AG08395 (cell line): ENCODE measurements at regions not wholly inside any gene's neighbourhood (a gene's known extent, or its start where the extent isn't known, plus 50 kb on each side); places are given as distances from the start of the nearest gene placed in this dataset.
"Not testable (repeated sequence)": the region's sequence is repeated elsewhere in the genome, so short reads cannot be mapped to it uniquely, and the experiment has no call there.

Experiments
- DNase-seq: peaks from one replicate; pipeline ENCODE4 v3.0.0; 2012; ENCODE audit warnings: mixed read lengths, low spot score

DNA sequence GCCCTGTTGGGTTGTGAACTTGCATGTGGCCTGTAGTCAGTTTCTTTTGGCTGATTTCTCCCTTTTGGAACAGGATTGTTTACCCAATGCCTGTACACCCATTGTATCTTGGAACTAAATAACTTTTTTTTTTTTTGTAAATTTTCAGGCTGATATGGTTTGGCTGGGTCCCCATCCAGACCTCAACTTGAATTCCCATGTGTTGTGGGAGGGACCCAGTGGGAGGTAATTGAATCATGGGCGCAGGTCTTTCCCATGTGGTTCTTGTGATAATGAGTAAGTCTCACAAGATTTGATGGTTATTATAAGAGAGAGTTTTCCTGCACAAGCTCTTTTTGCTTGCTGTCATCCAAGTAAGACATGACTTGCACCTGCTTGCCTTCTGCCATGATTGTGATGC lies 253.8 kb upstream of the GBE1 start:
- no peak for DNase-seq

DNA sequence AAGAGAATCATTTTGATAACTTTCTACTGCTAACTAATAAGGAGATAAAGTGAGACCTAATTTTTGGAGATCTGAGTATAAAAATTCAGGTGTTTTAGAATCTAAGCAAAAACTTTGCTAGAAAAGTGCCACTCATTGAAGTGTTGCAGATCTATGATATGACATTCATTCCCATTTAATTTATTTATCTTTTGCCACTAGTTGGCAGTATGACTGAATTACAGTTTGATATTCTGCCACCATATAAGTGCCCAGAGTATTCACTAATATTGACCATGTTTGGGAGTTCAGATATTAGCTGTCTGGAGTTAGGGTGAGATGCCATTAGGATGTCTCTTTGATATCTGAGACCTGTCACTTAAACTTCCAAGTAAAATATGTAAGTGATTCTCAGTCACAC lies 251.3 kb upstream of the GBE1 start:
- DNase-seq: no peak

DNA sequence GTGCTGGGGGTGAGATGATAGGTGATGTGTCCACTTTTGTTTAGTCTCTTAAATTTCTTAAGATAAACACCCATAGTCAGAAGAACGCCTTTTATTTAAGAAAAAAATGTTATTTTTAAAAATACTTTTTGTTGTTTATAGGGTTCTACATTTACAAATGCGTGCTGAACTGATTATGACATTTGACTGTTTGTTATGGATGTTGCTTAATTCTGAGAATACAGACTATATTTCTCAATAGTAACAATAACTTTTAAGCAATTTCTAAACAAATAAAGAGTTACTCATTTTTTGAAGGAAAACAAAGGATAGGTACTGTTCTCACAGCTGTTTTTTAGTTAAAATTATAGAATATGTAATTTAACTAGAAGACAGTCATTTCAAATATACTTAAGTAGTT lies 249.9 kb upstream of the GBE1 start:
- no peak for DNase-seq

DNA sequence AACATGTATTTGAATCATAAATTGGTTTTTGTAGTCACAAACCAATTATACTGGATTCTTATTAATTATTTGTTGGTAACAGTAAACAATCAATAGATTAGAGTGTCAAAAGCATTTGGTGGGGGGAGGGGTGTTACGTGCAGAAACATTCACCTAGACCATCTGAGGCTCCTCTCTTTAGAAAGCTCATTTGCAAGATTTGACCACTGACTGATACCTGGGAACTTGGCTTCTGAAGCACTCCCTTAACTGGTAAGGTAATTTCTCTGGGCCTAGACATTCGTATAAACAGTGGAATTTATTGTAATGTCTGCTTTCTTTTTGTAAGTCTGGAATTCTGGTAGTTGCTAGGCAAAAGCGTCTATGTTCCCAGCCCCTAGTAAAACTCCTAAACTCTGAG lies 243.8 kb upstream of the GBE1 start:
- no peak for DNase-seq

DNA sequence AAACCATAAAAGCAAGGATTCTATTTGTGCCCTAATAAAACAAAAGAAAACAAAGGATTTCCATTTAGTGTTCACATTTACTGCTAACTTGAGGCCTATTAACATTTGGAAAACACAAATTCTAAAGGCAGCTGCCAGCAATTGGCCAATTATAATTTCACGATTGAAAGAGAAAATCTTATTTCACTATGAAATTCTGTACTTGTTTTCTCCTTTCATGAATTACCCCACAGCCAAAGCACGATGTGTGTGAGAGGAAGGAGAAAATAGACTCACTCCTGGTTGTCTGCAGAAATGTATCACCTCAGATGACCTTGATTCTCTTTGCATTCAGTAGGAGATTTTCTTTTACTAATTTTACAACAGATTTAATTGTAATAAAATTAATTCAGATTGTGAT lies 242.8 kb upstream of the GBE1 start:
- no peak for DNase-seq

DNA sequence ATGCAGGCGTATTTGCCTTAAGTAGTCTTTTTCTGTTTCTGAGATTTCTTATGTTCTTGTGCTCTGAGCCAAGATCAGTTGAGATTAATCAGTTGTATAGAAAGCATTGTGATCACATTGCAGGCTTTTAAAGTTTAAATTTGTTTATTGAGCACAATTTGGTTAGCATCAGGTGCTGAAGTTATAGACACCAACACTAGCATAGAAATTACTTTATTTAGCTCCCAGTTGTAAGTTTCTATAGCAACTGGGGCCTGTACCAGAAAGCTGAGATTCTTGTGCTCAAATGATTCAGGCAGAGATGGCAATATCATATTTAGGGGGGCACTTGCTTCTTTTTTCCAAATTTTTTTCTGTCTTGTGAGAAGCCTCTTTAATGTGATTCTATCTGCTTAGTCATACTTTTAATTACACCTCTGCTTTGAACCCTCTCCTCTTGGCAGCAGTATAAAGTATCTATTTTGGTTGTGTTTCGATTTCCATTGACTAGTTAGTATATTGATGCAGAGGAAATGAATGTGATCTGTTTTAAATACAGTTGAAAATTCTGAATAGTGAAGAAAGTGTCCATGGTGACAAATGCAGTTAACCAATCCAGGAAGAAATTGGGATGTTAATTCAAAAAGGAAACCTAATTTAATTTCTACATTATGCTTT lies 241.7 kb upstream of the GBE1 start:
- DNase-seq: no peak

DNA sequence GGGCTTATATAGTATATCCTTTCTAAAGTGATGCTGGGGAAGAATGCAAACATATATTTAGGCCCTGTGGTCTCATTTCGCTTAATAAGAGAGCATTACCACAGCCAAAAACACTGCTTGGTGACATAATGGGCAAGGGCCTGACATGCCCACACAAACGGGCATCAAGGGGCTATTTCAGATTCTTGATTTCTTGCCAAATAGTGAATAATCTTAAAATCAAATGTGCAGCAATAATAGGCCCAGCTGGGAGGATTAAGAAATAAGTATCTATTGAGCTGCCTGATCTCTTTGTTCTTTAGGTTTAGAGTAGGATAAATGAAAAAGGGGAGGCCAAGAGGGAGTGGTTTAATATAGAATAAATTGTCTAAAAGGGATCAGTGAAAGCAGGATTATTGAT lies 241.0 kb upstream of the GBE1 start:
- DNase-seq: no peak

DNA sequence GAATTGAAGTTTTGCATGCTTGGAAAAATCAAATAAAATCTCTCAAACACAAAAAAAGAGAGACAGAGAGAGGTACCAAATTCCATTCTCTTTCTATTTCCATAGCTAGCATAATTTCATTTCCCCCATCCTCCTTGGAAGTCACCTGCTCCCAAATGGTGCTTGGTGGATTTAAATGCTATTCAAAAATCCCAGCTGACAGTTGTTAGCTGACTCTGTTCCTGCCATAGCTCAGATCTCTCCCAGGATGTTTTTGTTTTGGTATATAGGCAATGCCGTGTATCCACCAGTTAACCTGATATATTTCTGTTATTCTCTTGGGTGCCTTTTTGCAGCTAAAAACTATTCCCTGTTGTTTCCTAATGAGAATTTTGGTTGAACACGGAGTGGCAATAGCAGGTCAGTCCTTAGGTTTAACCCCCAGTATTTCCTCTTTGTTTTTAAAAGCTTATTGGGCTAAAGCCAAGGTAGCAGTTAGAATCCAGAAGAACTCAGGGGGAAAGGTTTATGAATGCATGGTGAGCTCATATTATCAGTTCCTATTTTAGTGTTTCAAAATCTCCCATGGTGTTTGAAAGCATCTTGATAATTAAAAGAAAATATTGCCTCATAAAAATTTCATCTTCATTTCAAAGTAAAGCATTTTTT lies 240.0 kb upstream of the GBE1 start:
- DNase-seq: no peak

DNA sequence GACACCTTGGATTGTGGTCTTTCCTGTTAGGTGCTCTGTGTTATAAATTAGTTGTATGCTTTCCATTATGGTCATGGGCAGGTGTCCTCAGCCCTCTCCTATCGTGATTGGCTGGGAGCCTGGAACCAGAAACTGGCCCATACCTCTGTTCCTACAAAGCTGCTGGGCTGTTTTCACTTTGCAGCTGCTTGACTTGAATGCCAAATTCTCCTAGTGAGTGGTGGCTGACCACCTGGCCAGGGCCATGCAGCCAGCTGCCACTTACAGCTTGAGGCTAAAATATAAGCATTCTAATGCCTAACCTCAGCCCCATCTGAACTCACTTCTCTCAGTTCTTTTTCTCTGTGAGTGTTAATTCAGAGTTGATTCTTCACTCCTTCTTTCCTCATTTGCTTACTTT lies 239.3 kb upstream of the GBE1 start:
- DNase-seq: no peak

DNA sequence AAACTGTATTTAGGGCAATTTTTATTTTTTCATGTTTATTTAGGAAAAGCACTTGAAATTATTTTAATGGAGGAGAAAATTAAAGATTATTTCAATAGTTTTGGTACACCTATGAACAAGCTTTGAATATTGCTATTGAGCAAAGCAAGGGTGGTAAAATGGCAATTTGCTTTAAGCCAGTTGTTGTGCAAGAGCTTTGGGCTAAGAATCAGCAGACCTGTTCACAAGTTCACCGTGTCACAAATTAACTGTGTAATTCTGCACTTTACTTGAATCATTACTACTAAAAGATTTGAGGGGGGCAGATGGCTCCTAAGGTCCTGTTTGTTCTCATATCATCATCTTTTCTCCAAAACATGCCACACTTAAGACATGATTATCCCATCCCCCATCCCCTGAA lies 238.9 kb upstream of the GBE1 start:
- no peak for DNase-seq

DNA sequence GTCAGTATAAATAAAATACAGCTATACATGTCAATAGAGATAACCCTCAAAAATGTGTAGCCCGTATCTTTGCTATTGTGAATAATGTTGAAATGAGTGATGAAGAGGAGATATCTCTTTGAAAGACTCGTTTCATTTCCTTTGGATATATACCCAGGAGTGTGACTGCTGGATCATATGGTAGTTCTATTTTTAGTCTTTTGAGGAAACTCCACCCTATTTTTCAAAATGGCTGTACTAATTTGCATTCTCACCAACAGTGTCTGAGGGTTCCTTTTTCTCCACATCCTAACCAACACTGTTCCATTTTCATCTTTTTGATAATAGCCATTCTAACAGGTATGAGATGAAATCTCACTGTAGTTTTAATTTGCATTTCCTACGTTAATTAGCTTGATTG lies 237.5 kb upstream of the GBE1 start:
- no peak for DNase-seq

DNA sequence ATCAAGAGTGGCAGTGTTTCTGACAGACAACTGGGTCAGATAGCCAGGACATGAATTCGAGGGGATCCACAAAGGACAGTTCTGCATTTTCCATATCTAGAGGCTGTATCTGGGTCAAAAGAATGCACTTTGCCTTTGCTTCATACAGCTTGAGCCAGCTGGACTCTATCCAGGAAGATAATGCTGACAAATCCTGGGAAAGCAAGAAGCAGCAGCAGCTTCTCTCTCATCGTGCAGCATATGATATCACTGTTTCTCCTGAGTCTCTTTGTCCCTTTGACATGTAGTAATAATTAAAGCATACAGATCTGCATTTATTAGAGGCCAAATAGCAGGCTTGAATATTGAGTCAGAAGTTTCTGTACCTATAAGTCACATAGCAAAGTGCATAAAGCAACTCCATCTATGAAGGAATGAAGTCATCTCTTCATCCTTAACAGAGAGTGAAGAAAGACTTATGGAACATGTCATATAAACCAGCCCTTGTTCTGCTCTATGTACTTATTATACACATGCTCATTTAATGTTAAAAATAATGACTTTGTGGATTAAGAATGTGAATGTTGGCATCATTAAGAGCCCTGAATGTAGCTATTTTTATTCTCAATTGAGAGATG lies 236.8 kb upstream of the GBE1 start:
- DNase-seq: peak; percentile 3

DNA sequence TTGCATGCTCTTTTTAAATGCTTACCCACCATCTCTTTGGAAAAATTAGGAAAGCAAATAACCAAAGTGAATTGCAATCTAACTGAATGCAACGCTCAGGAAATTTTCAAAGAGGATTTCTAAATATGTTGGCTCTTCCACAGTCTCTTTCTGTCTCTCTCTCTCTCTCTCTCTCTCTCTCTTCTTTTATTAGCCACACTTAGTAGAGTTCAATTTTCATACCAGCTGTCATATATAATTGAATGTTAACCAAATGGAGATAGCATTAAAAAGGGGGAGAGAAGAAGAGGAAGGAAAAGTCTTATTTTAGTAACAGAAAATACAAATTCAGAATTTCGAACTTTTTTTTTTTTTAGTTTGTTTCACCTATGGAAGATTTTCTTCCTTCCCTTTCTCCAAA lies 235.9 kb upstream of the GBE1 start:
- DNase-seq: no peak

DNA sequence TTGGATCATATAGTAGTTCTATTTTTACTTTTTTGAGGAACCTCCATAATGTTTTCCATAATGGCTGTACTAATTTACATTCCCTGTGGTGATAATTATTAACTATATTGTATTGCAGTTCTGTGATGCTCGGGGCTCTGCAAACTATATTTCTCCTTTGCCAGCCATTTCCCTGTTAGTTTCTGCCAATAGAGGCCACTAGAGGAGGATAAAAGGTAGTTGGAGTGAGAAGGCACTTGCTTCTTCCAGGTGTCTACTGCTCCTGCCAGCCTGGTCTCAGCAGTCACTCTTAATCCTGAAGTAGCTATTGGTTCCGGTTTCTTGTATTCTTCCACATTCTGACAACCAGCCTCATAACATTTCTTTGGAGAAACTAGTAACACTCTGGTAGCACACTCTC lies 233.9 kb upstream of the GBE1 start:
- DNase-seq: no peak

DNA sequence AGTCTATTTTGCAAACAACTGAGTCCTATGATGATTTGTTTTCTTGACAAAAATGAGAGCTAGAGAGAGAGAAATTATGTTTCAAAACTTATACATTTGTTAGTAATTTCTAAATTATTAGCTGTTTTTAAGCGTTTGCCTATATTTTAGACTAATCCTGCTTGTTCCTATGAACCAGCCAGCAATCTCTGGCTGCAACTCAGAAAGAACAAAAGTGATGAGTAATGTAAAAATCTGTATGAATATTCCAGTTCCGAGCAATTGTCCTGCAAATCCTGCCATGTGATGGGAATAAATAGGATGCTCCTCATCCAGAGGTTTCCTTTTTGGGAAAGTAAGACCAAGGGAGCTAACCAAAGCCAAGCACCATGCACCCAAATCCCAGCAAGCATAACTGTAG lies 228.3 kb upstream of the GBE1 start:
- no peak for DNase-seq

DNA sequence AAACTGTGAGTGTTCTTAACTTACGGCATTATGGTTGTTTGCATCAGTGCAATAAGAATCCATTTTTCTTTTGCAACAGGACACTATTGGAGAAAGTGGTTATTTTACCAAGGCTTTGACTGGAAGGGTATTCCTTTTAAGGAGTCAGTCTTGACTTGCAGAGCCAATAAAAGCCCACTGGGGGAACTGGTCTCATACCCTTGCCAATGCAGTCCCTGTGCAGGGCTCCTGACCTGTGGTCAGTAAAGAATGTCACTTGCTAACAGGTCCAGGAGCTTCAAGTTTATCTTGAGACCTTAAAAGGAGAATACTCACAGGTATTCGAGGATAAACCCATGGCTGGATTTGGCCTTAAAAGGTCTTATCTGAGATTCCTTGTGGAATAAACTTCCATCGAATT lies 227.8 kb upstream of the GBE1 start:
- no peak for DNase-seq

DNA sequence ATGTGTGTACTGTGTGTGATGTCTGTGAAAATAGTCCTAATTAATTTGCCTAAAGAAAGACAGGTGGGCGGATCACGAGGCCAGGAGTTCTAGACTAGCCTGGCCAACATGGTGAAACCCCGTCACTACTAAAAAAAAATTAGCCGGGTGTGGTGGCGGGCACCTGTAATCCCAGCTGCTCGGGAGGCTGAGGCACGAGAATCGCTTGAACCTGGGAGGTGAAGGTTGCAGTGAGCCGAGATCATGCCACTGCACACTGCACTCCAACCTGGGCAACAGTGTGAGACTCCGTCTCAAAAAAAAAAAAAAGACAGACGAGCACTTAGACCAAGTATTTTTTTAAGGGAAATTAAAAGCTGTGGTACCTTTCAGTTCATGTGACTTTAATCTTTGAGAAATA lies 226.0 kb upstream of the GBE1 start:
- DNase-seq: not testable (repeated sequence)

DNA sequence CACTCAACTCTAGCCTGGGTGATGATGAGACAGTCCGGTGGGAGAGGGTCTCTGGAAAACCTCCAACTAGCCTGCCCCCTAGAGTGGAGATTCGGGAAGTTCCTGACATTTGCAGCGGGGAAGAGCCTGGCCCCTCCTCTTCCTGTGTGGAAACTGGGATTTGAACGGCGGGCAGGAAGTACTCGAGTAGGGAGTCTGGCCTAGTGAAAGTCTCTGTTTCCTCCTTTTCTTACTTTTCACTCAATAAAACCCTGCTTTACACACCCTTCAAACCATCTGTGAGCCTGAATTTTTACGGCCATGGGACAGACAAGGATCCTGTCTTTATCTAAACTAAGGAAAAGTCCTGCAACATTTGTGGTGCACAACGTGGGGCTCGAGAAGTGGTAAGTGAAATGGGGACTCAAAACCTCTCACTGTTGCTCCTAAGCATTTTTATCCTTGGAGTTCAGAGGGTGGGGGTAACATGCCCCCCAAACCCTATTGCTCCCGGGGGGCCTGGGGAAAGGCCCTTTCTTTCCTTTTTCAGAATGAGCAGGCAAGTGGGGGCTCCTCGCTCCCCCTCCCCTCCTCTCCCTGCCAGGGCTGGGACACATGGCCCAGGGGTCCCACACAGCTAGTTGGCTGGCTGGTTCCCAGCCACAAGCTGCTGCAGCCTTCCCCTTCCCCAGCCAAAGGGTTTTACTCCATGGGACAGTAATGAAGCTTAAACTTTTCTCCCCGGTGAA lies 224.7 kb upstream of the GBE1 start:
- DNase-seq: no peak

DNA sequence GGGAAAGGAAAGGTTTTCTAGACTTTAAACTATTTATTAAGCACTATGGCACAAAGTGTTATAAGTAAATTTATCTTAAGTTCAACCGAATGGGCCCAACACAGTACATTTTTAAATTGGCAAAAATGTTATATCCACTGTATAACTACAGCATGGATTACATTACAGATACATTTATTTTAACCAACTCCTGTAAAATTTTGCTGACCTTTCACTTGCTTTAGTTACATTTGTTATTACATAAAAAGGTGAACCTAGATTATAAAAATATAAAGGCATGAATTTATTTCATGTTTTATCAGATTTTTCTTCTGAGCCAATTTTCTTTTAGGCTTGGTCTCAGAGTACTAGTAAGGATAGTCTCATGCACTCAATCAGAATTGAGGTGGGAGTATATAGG lies 221.9 kb upstream of the GBE1 start:
- no peak for DNase-seq

DNA sequence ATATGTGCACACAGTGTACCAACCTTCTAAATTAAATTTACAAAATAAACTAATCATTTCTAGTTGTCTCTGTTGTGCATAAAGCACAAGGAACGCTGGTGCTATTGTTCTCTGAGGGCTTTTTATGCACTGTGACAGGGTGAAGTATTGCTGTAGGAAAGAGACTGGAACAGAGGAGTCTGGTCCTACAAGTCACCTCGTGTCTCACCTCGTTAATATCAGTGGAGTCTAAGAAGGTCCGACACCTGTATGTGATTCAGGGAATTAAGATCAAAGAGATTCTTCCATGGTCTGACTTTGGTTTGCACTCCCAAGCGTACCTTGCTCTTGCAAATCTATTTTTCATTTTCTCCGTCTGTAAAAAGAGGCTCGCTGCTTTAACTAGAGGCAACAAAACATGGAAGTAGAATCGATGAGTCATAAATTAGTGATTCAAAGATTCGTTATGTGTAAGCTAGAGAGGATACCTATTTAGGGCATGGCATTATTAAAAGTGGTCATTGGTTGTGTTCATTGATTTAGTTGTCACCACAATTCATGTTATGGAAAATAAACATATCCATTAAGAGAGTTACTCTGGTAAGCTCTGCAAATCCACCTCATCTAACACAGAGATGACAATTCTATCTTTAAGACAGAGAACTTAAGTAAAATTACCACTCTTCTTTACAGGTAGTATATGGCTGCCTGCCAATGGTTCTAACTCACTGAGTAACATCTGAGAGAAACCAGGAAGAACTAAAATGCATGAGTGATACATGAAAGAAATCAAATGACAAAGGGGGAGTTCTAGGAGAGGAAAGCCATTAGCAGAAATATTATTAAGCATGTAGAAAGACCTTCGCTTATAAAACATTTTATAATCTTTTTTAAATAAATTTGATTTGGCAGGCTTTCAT lies 219.4 kb upstream of the GBE1 start:
- no peak for DNase-seq

DNA sequence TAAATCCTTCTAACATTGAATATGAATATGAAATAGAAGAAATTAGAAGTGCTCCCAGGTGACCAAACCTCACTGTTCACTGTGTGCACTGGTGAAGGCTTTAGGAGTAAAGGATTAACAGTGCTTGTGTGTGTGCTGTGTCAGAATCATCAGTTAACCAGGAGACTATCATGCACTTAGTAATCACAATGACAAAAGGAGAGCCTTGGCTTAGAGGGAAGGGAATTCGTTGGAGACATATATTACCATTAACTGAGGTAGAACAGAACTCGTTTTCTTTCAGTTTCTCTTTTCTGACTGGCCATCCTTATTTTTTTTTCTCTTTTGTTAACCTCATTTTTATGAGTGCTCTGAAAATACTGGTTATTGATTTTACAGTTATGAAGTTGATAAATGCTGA lies 213.3 kb upstream of the GBE1 start:
- no peak for DNase-seq

DNA sequence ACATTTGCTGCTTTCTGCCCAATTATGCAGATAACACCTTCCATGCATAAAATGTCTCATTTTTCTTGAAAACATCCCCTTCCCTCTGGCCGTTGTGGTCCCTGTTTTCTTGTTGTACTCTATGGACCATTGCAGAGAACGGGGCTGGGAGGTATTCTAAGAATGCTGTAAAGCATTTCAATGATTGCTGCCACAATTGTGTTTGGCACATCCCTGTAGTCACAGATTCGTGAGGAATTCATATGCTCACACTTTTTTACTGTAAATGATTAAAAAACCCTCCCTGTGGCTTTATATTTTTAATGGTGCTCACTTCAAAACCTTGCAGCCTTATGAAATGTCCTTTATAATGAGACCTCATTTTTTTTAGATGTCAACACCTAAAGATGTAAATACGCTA lies 207.2 kb upstream of the GBE1 start:
- no peak for DNase-seq
